A549 (cell line): ENCODE measurements at regions not wholly inside any gene's neighbourhood (a gene's known extent, or its start where the extent isn't known, plus 50 kb on each side); places are given as distances from the start of the nearest gene placed in this dataset.

ENCODE experiments used
- ATAC-seq, 2 experiments: fragments of 200-7000 bp in 1 of 2; fragments of >200 bp in 1 of 2; cut with Nextera tagmentation in 1 of 2; cut with Tn5 transposase in 1 of 2; 3 replicates each; pipeline versions ENCODE4 v1.8.0 to v1.9.1; 2018 to 2020; ENCODE audit warnings: mild to moderate bottlenecking in 1 of 2, moderate library complexity in 1 of 2
- CTCF ChIA-PET: fragments of 300-600 bp; sonication (Branson Sonifier 250); formaldehyde crosslinking; extraction: SDS; loops from one replicate; lab custom pipeline; 2021; ENCODE audit warnings: antibody characterized with exemption, inconsistent platforms; lab: Yijun Ruan, JAX
- POLR2A ChIA-PET: fragments of 350-600 bp; formaldehyde crosslinking; extraction: SDS; loops from one replicate; lab custom pipeline; 2021; ENCODE audit warnings: antibody characterized with exemption, inconsistent platforms; lab: Yijun Ruan, JAX
- DNase-seq, 2 experiments: peaks; one replicate each; pipeline versions ENCODE4 v3.0.0 to v3.0.0-alpha.2; 2011 to 2016; ENCODE audit warnings: low read depth in 1 of 2, low spot score in 1 of 2
- FAIRE-seq: peaks from 2 replicates; lab custom pipeline; 2011; peaks lifted over from hg19 to GRCh38; lab: Jason Lieb, UNC
- H3K27ac ChIP-seq, 2 experiments: fragments of >200 bp; sonication (Bioruptor Twin); formaldehyde crosslinking; 3 replicates each; pipeline ENCODE4 v1.5.1; 2016 to 2017
- H3K4me1 ChIP-seq: fragments of >200 bp; sonication (Bioruptor Twin); formaldehyde crosslinking; 3 replicates; pipeline ENCODE4 v1.6.1; 2016
- H3K4me2 ChIP-seq: fragments of >200 bp; sonication (Bioruptor Twin); formaldehyde crosslinking; 3 replicates; pipeline ENCODE4 v1.6.1; 2016
- H3K4me3 ChIP-seq: fragments of >200 bp; sonication (Bioruptor Twin); formaldehyde crosslinking; 3 replicates; pipeline ENCODE4 v1.5.1; 2016
- H3K9me3 ChIP-seq: fragments of >200 bp; sonication (Bioruptor Twin); formaldehyde crosslinking; 3 replicates; pipeline ENCODE4 v1.6.1; 2016
- CBX2 ChIP-seq: fragments of 200-600 bp; sonication (generic); IDR thresholded peaks from 2 replicates; pipeline ENCODE4 v1.6.1; 2016; ENCODE audit warnings: low read depth, mild to moderate bottlenecking, borderline replicate concordance
- CBX8 ChIP-seq: fragments of 200-600 bp; sonication (generic); IDR thresholded peaks from 2 replicates; pipeline ENCODE4 v1.6.1; 2016
- CTCF ChIP-seq: fragments of >200 bp; sonication (Bioruptor Twin); formaldehyde crosslinking; IDR thresholded peaks from 3 replicates; pipeline ENCODE4 v1.5.1; 2016
- EHF ChIP-seq: fragments of 250-450 bp; sonication (Bioruptor Pico); IDR thresholded peaks from 2 replicates; pipeline ENCODE4 v1.5.0; 2020; ENCODE audit warnings: mild to moderate bottlenecking
- EHMT2 ChIP-seq: fragments of 200-600 bp; sonication (generic); IDR thresholded peaks from 2 replicates; pipeline ENCODE4 v1.6.1; 2016; ENCODE audit warnings: antibody characterized with exemption, low read depth, mild to moderate bottlenecking, moderate library complexity
- FOXS1 ChIP-seq: fragments of 250-450 bp; sonication (Bioruptor Pico); IDR thresholded peaks from 2 replicates; pipeline ENCODE4 v1.5.0; 2020; ENCODE audit warnings: mild to moderate bottlenecking, moderate library complexity
- HES2 ChIP-seq: fragments of >200 bp; sonication (Bioruptor Twin); formaldehyde crosslinking; IDR thresholded peaks from 2 replicates; pipeline ENCODE4 v1.6.1; 2016
- HOXB13 ChIP-seq: fragments of 250-450 bp; sonication (Bioruptor Pico); IDR thresholded peaks from 2 replicates; pipeline ENCODE4 v1.5.0; 2020; ENCODE audit warnings: low read depth, mild to moderate bottlenecking, moderate library complexity
- KDM5A ChIP-seq: fragments of 200-600 bp; sonication (generic); IDR thresholded peaks from 2 replicates; pipeline ENCODE4 v1.6.1; 2016; ENCODE audit warnings: antibody characterized with exemption, mild to moderate bottlenecking
- MAFK ChIP-seq: fragments of 450-650 bp; IDR thresholded peaks from 2 replicates; pipeline ENCODE4 v1.6.1; 2014; ENCODE audit not compliant: partially characterized antibody
- MYC ChIP-seq: IDR thresholded peaks from 2 replicates; pipeline ENCODE4 v1.6.1; 2012; ENCODE audit warnings: mild to moderate bottlenecking, inconsistent platforms, low read length, improper control_type of control experiment, borderline replicate concordance
- NFE2L2 ChIP-seq: fragments of 150-350 bp; conservative IDR thresholded peaks from 2 replicates; pipeline ENCODE4 v1.6.1; 2014; ENCODE audit warnings: low read length
- NPAS2 ChIP-seq: fragments of 250-450 bp; sonication (Bioruptor Pico); IDR thresholded peaks from 2 replicates; pipeline ENCODE4 v1.8.0; 2022; ENCODE audit warnings: mild to moderate bottlenecking, moderate library complexity, borderline replicate concordance
- NR3C1 ChIP-seq: fragments of >200 bp; sonication (Bioruptor Twin); formaldehyde crosslinking; IDR thresholded peaks from 3 replicates; pipeline ENCODE4 v1.6.1; 2017
- PHF8 ChIP-seq: fragments of 200-600 bp; sonication (generic); IDR thresholded peaks from 2 replicates; pipeline ENCODE4 v1.6.1; 2016; ENCODE audit warnings: low read depth, mild to moderate bottlenecking, antibody characterized with exemption, moderate library complexity, borderline replicate concordance
- RAD21 ChIP-seq, 2 experiments: fragments of >200 bp in 1 of 2; sonication (Bioruptor Twin) in 1 of 2; formaldehyde crosslinking in 1 of 2; IDR thresholded peaks in 1 of 2; conservative IDR thresholded peaks in 1 of 2; 2 replicates in 1 of 2; 3 replicates in 1 of 2; pipeline ENCODE4 v1.6.1; 2012 to 2018; ENCODE audit warnings: inconsistent platforms in 1 of 2
- RCOR1 ChIP-seq: fragments of 150-350 bp; IDR thresholded peaks from 2 replicates; pipeline ENCODE4 v1.6.1; 2014; ENCODE audit warnings: antibody characterized with exemption, low read length, low read depth
- REST ChIP-seq: fragments of 200-600 bp; sonication (generic); IDR thresholded peaks from 2 replicates; pipeline ENCODE4 v1.6.1; 2016; ENCODE audit warnings: antibody characterized with exemption, mild to moderate bottlenecking, moderate library complexity
- RFX5 ChIP-seq: fragments of 450-650 bp; IDR thresholded peaks from 2 replicates; pipeline ENCODE4 v1.7.1; 2014; ENCODE audit warnings: antibody characterized with exemption, mild to moderate bottlenecking, moderate library complexity
- RNF2 ChIP-seq: fragments of 200-600 bp; sonication (generic); IDR thresholded peaks from 2 replicates; pipeline ENCODE4 v1.6.1; 2016; ENCODE audit warnings: low read depth, mild to moderate bottlenecking, antibody characterized with exemption, moderate library complexity, borderline replicate concordance
- SREBF2 ChIP-seq: fragments of 450-650 bp; IDR thresholded peaks from 2 replicates; pipeline ENCODE4 v1.6.1; 2014; ENCODE audit warnings: mild to moderate bottlenecking, moderate library complexity
- ZNF302 ChIP-seq: fragments of 250-450 bp; sonication (Bioruptor Pico); IDR thresholded peaks from 2 replicates; pipeline ENCODE4 v1.9.0; 2021; ENCODE audit warnings: inconsistent platforms, mild to moderate bottlenecking, moderate library complexity
- WGBS: methylation state at CpG from one replicate; pipeline ENCODE4 v1.1.6; 2017; ENCODE audit errors: missing lambda C conversion rate; 5-methylcytosine and 5-hydroxymethylcytosine counted together

- POLR2A ChIA-PET = no interaction called here
- FAIRE-seq (no peak), ATAC-seq (peak; percentile 13 to 48; a peak in 3 of 6 replicates)
These were observed 567.3 kb downstream of the MIAT start for GRCh38 chr22:27224485-27225374.

GRCh38 chr22:27226666-27227065 lies 569.3 kb downstream of the MIAT start:
- FAIRE-seq (no peak), ATAC-seq (no peak), DNase-seq (no peak)
- TF ChIP-seq EHMT2 (no peak), HOXB13 (CRISPR knock-in tag) (no peak), CBX2 (no peak), REST (no peak), RCOR1 (no peak), NFE2L2 (no peak)
- peaks cover 38% of the 10 kb centered on the region for H3K9me3 ChIP-seq
- H3K4me2 ChIP-seq = no peak overlapping the region
- 48% methylated on average over 3 of the region's 3 CpGs for WGBS
- ChIA-PET CTCF (no interaction called here), POLR2A (no interaction called here)
- H3K27ac ChIP-seq = peak overlapping the region in 1 of 2 experiments; percentile 70; a peak in 3 of 6 replicates
- peaks cover 20% of the 10 kb centered on the region for H3K4me1 ChIP-seq
- no peak overlapping the region for H3K4me3 ChIP-seq

More at GRCh38 chr22:27224485-27225374, 567.3 kb downstream of the MIAT start:
- peak overlapping the region; percentile 71 to 86; a peak in 5 of 6 replicates for H3K27ac ChIP-seq
- peak overlapping the region; percentile 48; the same call in 2 of the 3 replicates for H3K4me2 ChIP-seq
- no peak overlapping the region for H3K4me3 ChIP-seq
- peaks cover 32% of the 10 kb centered on the region for H3K9me3 ChIP-seq
- 67% methylated on average over 17 of the region's 18 CpGs for WGBS
- CTCF ChIA-PET = no interaction called here
- DNase-seq = no peak
- peaks cover 32% of the 10 kb centered on the region for H3K4me1 ChIP-seq
- no peak for TF ChIP-seq RAD21 (conservative IDR thresholded peaks at IDR 0.05 in 1 of 2, IDR thresholded peaks at IDR 0.05 in 1 of 2)
- TF ChIP-seq SREBF2 = no peak
- TF ChIP-seq EHF (CRISPR knock-in tag) = no peak
- TF ChIP-seq RFX5 = no peak
- TF ChIP-seq REST = no peak
- TF ChIP-seq RCOR1 = no peak

- Histone ChIP-seq H3K27ac (no peak overlapping the region), H3K4me2 (no peak overlapping the region), H3K9me3 (peaks cover 24% of the 10 kb centered on the region), H3K4me1 (peaks cover 12% of the 10 kb centered on the region), H3K4me3 (no peak overlapping the region)
- POLR2A ChIA-PET = no interaction called here
- WGBS = 43% methylated on average over 2 of the region's 2 CpGs
- CTCF ChIA-PET = no interaction called here
- DNase-seq = no peak
- ATAC-seq = no peak
- TF ChIP-seq RAD21 (conservative IDR thresholded peaks at IDR 0.05 in 1 of 2, IDR thresholded peaks at IDR 0.05 in 1 of 2) = no peak
- TF ChIP-seq CTCF = no peak
- TF ChIP-seq PHF8 = no peak
- no peak for TF ChIP-seq FOXS1 (CRISPR knock-in tag)
- TF ChIP-seq MAFK = no peak
- no peak for TF ChIP-seq RNF2
- no peak for TF ChIP-seq ZNF302 (CRISPR knock-in tag)
- TF ChIP-seq CBX8 = no peak
- no peak for TF ChIP-seq NPAS2 (CRISPR knock-in tag)
- TF ChIP-seq KDM5A = no peak
- no peak for TF ChIP-seq MYC
- TF ChIP-seq RFX5 = no peak
- no peak for TF ChIP-seq HES2
- no peak for TF ChIP-seq NR3C1
- no peak for FAIRE-seq
These were observed 571.4 kb downstream of the MIAT start for GRCh38 chr22:27228771-27229170.
